GM10248 (cell line): ENCODE measurements at regions not wholly inside any gene's neighbourhood (a gene's known extent, or its start where the extent isn't known, plus 50 kb on each side); places are given as distances from the start of the nearest gene placed in this dataset.

ENCODE experiments used
- CTCF ChIA-PET: fragments of 300-600 bp; sonication (Branson Sonifier 250); formaldehyde crosslinking; extraction: SDS; loops from one replicate; lab custom pipeline; 2021; ENCODE audit warnings: antibody characterized with exemption; lab: Yijun Ruan, JAX
- POLR2A ChIA-PET: fragments of 350-650 bp; sonication (Branson Sonifier 250); formaldehyde crosslinking; extraction: SDS; loops from one replicate; lab custom pipeline; 2020; ENCODE audit warnings: antibody characterized with exemption; lab: Yijun Ruan, JAX
- DNase-seq: peaks from one replicate; pipeline ENCODE4 v3.0.0; 2012; ENCODE audit errors: extremely low spot score
- TF ChIP-seq, protein P1 (sequence below): IDR thresholded peaks from 2 replicates; pipeline ENCODE4 v1.5.1; 2012; ENCODE audit warnings: mild to moderate bottlenecking, low read depth; ENCODE audit errors: extremely low read depth, missing control alignments, control extremely low read depth

DNA sequence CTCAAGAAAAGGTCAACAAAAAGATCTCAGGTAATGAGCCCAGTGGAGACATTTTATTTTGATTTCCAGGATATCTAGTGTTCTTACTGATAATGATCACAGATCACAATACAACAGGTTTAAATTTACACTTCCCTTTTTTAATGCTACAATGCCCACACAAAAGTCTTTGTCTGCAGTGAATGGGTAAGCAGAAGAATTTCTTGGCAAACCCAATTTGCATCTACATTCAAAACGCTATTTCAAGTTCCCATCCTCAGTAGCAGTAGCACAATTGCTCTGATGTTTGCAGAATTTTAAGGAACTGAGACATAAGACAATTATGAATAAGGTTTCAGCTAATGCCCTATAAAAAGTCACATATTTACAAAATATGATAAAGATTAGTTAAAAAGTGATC lies 929.4 kb upstream of the PIK3C3 start:
- ChIA-PET POLR2A (no interaction called here), CTCF (interaction anchor here (1.6 kb wide), 1 partner anchor 9 kb away, joined by 7 read pairs; no protein-coding TSS in a partner anchor)
- DNase-seq, result no peak
- TF ChIP-seq, protein P1, sequence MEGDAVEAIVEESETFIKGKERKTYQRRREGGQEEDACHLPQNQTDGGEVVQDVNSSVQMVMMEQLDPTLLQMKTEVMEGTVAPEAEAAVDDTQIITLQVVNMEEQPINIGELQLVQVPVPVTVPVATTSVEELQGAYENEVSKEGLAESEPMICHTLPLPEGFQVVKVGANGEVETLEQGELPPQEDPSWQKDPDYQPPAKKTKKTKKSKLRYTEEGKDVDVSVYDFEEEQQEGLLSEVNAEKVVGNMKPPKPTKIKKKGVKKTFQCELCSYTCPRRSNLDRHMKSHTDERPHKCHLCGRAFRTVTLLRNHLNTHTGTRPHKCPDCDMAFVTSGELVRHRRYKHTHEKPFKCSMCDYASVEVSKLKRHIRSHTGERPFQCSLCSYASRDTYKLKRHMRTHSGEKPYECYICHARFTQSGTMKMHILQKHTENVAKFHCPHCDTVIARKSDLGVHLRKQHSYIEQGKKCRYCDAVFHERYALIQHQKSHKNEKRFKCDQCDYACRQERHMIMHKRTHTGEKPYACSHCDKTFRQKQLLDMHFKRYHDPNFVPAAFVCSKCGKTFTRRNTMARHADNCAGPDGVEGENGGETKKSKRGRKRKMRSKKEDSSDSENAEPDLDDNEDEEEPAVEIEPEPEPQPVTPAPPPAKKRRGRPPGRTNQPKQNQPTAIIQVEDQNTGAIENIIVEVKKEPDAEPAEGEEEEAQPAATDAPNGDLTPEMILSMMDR, result no peak

DNA sequence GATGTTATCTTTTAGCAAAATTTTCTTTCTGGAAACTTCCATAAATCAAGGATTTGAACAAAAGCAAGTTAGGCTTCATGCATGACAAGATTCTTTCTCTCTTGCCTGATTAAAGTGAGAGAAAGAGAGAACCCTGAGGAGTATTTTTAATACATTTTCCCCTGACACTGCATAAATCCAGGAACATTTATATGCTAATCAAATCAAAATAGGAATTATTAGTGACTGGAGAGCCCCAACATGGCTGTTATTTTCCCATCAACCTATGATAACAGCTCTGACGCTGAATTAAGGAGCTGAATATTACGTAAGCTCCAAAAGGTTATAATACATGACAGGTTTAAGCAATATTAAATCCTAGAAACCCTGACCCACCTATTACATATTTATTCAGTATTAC lies 930.2 kb upstream of the PIK3C3 start:
- ChIA-PET POLR2A (no interaction called here), CTCF (interaction anchor here (1.6 kb wide), 1 partner anchor 10 kb away, joined by 7 read pairs; no protein-coding TSS in a partner anchor)

DNA sequence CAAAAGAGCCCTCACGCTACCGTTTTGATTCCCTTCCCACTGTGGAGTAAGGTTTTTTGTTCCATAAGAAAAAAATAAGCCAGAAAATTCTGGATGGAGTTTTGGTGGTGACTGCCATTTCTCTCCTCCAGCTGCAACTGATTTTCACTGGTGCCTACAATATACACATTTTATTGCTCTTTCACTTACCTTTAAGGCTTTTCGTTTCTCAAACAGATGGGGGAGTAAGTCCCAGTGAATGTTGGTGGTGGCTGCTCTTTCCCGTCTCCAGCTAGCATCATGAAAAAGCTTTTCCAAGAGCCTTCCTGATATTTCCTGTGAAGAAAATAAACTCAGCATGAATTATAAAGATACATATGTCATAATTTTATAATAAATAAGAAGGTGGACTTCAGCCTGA lies 932.5 kb upstream of the PIK3C3 start:
- POLR2A ChIA-PET, result no interaction called here

More for the DNA sequence above, 930.2 kb upstream of the PIK3C3 start:
- TF ChIP-seq, protein P1, result no peak
- no peak for DNase-seq

DNA sequence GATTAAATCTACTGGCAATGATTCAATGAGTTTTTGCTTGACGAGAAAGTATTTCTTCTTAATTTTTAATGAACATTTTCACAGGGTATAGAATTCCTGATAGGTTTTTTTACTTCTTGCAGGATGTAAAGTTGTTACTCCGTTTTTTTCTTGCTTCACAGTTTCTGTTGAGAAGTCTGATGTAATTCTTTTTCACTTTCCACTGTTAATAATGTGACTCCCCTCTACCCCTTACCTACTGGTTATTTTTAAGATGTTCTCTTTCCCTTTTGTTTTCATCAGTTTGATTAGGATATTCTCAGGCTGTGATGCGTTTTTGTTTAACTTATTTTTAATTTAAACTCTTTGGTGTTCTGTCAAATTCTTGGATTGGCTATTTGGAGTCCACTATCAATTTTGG lies 933.9 kb upstream of the PIK3C3 start:
- ChIA-PET POLR2A (no interaction called here), CTCF (no interaction called here)
- DNase-seq, result no peak
- TF ChIP-seq, protein P1, result no peak

More for the DNA sequence above, 932.5 kb upstream of the PIK3C3 start:
- CTCF ChIA-PET, result no interaction called here
- TF ChIP-seq, protein P1, result no peak
- no peak for DNase-seq

DNA sequence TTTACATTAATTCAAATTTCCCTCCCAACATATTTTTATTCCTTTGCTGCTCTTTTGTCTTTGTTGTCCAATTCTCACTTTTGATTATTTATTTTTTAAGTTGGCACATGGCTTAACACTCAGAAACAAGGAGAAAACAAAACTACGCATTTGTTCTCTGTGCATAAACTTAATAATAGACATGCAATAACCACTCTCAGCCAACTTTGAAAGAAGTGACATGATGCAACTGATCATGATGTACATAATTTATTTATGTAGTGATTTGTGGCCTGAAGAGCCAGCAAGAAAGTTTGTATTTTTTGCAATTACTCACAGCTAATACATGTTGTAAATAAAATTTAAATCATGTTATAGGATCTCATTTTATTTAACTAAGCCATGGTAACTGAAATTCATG lies 942.8 kb upstream of the PIK3C3 start:
- DNase-seq, result no peak
- TF ChIP-seq, protein P1, result no peak
- ChIA-PET POLR2A (no interaction called here), CTCF (no interaction called here)

DNA sequence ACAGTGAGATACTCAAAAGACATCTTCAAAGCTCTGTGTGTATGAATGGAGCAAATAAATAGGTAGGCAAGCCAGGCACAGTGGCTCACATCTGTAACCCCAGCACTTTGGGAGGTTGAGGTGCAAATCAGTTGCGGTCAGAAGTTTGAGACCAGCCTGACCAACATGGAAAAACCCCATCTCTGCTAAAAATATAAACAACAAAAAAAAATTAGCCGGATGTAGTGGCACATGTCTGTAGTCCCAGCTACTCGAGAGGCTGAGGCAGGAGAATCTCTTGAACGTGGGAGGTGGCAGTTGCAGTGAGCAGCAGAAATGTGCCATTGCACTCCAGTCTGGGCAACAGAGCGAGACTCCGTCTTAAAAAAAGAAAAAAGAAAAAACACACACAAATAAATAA lies 945.1 kb upstream of the PIK3C3 start:
- CTCF ChIA-PET, result interaction anchor here (0.8 kb wide), 1 partner anchor 19 kb away, joined by 3 read pairs; no protein-coding TSS in a partner anchor
- DNase-seq, result no peak
- POLR2A ChIA-PET, result no interaction called here
- TF ChIP-seq, protein P1, result no peak
